ENCODE measurements at regions not wholly inside any gene's neighbourhood (a gene's known extent, or its start where the extent isn't known, plus 50 kb on each side); places are given as distances from the start of the nearest gene placed in this dataset.

DNA sequence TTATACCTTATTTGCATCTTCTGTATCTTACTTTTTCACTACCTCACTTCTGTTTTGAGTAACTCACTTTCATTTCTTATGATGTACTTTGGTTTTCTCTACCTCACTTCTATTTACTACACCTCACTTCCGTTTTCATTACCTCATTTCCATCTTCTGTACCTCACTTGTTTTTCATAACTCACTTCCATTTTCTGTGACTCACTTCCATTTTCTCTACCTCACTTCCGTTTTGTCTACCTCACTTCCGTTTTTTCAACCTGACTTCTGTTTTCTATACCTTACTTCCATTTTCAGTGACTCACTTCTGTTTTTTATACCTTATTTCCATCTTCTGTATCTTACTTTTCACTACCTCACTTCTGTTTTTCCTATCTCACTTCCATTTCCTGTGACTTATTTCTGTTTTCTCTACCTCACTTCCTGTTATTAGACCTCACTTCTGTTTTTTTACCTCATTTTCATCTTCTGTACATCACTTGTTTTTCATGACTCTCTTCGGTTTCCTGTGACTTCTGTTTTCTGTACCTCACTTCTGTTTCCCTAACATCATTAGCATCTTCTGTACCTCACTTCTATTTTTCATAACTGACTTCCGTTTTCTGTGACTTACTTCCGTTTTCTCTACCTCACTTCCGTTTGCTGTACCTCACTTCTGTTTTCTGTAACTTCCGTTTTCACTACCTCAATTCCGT lies 493.1 kb upstream of the AKR1E2 start:
- peaks cover 5% of the 10 kb centered on the region for H3K27me3 Mint-ChIP-seq (ENCODE audit: low read depth)
- no peak overlapping the region for H3K27ac Mint-ChIP-seq
- no peaks in the 10 kb centered on the region for H3K4me1 Mint-ChIP-seq (ENCODE audit: low read depth)
- no peaks in the 10 kb centered on the region for H3K9me3 Mint-ChIP-seq
- no peak for DNase-seq (ENCODE audit: low spot score)
- no peaks in the 10 kb centered on the region for H3K36me3 Mint-ChIP-seq (ENCODE audit: low read depth)
- no peak overlapping the region for H3K4me3 Mint-ChIP-seq

DNA sequence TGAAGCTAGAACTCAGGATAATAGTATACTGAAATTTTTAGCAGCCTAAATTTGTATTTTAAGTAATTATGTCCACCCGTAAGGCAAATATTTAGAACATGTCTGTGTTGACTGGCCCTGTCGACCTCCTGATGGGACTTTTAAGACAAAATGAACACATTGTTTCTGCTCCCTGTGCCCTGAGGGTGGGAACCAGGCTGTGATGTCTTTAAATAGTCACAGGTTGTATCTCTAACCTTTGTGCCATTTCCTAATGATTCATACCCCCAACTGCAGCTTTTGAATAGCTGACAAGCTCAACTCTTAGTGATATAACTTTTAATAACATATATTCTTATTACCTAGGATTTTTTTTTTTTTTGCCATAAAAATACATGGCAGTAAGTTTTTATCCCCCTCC lies 494.9 kb upstream of the AKR1E2 start:
- Mint-ChIP-seq H3K9me3 (no peaks in the 10 kb centered on the region), H3K4me1 (ENCODE audit: low read depth) (no peaks in the 10 kb centered on the region), H3K27me3 (ENCODE audit: low read depth) (no peaks in the 10 kb centered on the region), H3K36me3 (ENCODE audit: low read depth) (no peaks in the 10 kb centered on the region), H3K27ac (no peak overlapping the region), H3K4me3 (no peak overlapping the region)
- DNase-seq (ENCODE audit: low spot score), result no peak

DNA sequence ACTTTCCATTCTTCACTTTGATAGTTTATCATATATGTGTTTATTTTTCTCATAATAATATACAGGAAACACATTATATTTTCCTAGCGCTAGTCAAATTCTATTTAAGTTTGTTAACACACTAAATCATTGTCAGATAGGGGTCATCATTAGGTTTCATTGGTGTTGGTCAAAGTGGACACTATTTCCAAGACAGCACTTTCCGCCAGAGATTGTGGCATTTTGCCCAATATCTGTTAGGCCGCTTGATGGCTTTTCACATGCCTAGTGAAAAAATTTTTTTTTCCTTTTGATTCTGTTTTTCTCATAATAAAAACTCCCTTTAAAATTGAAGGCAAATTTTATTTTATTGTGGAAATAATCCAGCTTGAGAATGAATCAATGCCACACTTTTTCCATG lies 495.4 kb upstream of the AKR1E2 start:
- Mint-ChIP-seq H3K9me3 (no peaks in the 10 kb centered on the region), H3K27me3 (ENCODE audit: low read depth) (no peaks in the 10 kb centered on the region), H3K27ac (no peak overlapping the region), H3K36me3 (ENCODE audit: low read depth) (no peaks in the 10 kb centered on the region), H3K4me1 (ENCODE audit: low read depth) (no peaks in the 10 kb centered on the region), H3K4me3 (no peak overlapping the region)
- DNase-seq (ENCODE audit: low spot score), result no peak

DNA sequence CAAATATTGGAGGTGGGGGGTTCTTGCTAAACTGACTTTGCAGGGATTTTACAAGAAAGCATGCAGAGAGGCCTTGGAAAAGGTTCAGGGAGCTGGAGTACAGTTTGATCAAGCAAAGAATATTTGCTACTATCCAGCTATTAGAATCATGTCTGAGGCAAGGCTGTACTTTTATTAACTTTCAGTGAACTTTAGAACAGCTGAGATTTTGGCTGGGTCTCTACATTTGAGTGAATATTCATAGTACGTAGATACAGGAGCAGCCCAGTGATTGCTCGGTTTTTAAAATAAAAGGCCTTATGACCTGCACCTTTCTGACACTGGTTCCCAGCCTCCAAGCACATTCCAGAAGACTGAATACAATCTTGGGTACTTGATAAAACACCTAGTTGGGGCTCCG lies 496.8 kb upstream of the AKR1E2 start:
- peaks cover 7% of the 10 kb centered on the region for H3K27me3 Mint-ChIP-seq (ENCODE audit: low read depth)
- DNase-seq (ENCODE audit: low spot score), result no peak
- H3K27ac Mint-ChIP-seq, result no peak overlapping the region
- no peaks in the 10 kb centered on the region for H3K9me3 Mint-ChIP-seq
- H3K36me3 Mint-ChIP-seq (ENCODE audit: low read depth), result no peaks in the 10 kb centered on the region
- no peak overlapping the region for H3K4me3 Mint-ChIP-seq
- no peaks in the 10 kb centered on the region for H3K4me1 Mint-ChIP-seq (ENCODE audit: low read depth)

DNA sequence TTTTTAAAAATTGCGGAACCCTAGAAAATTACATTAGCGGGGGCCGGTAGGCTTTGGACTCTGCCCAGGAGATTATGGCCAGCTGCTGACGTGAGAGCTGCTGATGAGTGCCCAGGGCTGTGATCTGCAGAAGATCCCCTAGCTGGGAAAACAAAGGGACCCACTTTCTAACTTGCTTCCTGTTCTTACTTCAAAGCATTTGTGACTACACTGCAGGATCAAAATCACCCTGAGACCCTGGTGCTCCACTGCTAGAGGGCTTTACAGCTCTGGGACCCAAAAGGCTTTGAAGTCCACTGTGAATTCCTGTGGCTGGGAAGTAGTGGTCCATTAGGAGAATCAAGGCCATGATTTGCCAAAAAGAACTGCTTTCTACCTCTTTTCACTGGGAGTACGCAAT lies 499.4 kb upstream of the AKR1E2 start:
- Mint-ChIP-seq H3K36me3 (ENCODE audit: low read depth) (no peaks in the 10 kb centered on the region), H3K4me1 (ENCODE audit: low read depth) (no peaks in the 10 kb centered on the region), H3K4me3 (no peak overlapping the region), H3K27ac (no peak overlapping the region), H3K9me3 (no peaks in the 10 kb centered on the region), H3K27me3 (ENCODE audit: low read depth) (peaks cover 11% of the 10 kb centered on the region)
- no peak for DNase-seq (ENCODE audit: low spot score)

DNA sequence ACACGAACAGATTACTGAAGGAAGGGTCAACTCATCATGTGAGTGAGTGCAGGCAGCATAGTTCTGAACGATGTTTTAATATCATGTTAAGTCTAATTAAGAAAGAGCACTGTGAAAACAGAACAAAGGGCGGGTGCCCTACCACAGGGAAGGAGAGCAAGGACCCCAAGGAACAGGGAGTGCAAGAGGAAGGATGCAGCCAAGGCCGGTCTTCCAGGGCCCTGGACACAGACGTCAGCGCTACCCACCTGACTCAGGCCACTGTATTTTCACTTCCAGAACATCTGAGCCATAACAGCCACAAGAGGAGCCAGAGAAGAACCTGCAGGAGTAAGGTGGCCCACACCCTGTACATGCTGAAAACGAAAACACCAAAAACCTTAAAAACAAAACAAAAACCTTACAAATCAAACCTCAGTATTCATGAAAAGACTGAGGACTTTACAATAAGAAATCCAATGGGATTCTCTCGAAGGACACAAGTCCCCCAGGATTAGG lies 506.1 kb upstream of the AKR1E2 start:
- no peak overlapping the region for H3K27ac Mint-ChIP-seq
- H3K4me3 Mint-ChIP-seq, result no peak overlapping the region
- DNase-seq (ENCODE audit: low spot score), result no peak
- H3K9me3 Mint-ChIP-seq, result no peaks in the 10 kb centered on the region
- H3K27me3 Mint-ChIP-seq (ENCODE audit: low read depth), result peaks cover 18% of the 10 kb centered on the region
- no peaks in the 10 kb centered on the region for H3K36me3 Mint-ChIP-seq (ENCODE audit: low read depth)
- H3K4me1 Mint-ChIP-seq (ENCODE audit: low read depth), result no peaks in the 10 kb centered on the region

DNA sequence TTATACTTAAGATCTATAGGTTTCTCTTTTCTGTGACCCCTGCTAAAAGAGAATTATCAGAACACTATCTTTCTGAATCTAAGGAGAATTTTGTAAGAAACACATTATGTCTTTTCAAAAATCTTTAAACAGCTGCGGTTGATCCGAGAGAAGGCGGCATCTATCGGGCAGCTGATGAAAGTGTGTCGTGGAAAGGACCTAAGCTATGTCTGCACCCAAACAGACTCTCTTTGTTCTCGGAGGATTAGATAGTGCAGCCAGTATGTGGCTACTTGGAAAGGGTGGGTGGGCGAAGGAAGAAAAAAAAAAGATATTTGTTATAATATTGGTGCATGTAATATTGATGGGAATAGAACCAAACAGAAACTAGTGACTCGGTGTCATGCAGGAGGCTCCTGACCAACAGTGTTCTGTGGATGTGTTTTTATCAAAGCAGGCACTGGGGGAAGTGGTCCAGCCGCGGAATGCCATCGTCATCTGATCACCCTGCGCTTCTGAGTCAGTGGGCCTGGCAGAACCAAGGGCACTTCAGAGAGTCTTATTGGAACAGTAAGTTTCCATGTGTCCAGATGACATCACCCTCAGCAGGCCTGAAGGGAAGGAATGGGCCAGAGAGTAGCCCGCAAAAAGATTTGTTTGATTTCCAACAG lies 509.7 kb upstream of the AKR1E2 start:
- no peak overlapping the region for H3K27ac Mint-ChIP-seq
- H3K27me3 Mint-ChIP-seq (ENCODE audit: low read depth), result peaks cover 12% of the 10 kb centered on the region
- DNase-seq (ENCODE audit: low spot score), result no peak
- no peaks in the 10 kb centered on the region for H3K9me3 Mint-ChIP-seq
- no peaks in the 10 kb centered on the region for H3K4me1 Mint-ChIP-seq (ENCODE audit: low read depth)
- no peaks in the 10 kb centered on the region for H3K36me3 Mint-ChIP-seq (ENCODE audit: low read depth)
- no peak overlapping the region for H3K4me3 Mint-ChIP-seq

DNA sequence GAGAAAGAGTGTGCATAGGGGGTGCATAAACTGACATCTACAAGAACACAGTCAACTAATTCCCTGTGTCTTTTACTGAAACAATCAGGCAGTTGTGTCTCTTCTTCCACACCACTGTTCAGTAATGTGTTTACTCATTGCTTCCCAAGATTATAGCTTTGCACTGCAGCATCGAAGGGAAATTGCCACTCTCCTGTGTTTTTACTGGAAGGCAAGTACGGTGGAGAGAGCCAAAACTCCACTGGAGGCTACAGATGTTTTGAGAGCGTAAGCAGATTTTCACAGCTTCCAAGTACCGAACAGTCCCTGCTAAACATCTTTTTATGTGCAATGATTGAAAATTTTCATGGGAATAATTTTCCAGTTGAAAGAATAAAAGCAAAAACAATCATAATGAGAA lies 510.5 kb upstream of the AKR1E2 start:
- Mint-ChIP-seq H3K36me3 (ENCODE audit: low read depth) (no peaks in the 10 kb centered on the region), H3K4me3 (no peak overlapping the region), H3K27ac (no peak overlapping the region), H3K27me3 (ENCODE audit: low read depth) (peaks cover 6% of the 10 kb centered on the region), H3K4me1 (ENCODE audit: low read depth) (no peaks in the 10 kb centered on the region), H3K9me3 (no peaks in the 10 kb centered on the region)
- no peak for DNase-seq (ENCODE audit: low spot score)

DNA sequence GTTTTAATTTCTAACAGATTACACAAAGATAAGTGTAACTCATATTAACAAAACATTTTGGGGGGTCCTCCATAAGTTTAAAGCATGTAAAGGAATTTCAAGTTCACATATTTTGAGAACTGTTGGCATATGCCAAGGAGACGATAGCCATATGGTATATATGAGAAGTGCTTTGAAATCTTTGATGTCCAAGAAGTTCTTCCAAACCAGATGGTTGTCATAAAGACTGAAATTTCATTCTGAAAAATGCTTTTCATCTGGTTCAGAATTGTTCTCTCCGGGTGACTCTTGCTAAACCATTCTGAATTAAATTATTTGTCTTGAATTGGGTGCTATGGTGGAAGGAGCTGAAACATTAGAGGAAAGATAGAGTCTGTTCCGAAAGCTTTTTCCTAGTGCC lies 513.0 kb upstream of the AKR1E2 start:
- no peaks in the 10 kb centered on the region for H3K9me3 Mint-ChIP-seq
- peaks cover 5% of the 10 kb centered on the region for H3K27me3 Mint-ChIP-seq (ENCODE audit: low read depth)
- no peaks in the 10 kb centered on the region for H3K4me1 Mint-ChIP-seq (ENCODE audit: low read depth)
- no peak for DNase-seq (ENCODE audit: low spot score)
- no peak overlapping the region for H3K4me3 Mint-ChIP-seq
- H3K36me3 Mint-ChIP-seq (ENCODE audit: low read depth), result no peaks in the 10 kb centered on the region
- H3K27ac Mint-ChIP-seq, result no peak overlapping the region

DNA sequence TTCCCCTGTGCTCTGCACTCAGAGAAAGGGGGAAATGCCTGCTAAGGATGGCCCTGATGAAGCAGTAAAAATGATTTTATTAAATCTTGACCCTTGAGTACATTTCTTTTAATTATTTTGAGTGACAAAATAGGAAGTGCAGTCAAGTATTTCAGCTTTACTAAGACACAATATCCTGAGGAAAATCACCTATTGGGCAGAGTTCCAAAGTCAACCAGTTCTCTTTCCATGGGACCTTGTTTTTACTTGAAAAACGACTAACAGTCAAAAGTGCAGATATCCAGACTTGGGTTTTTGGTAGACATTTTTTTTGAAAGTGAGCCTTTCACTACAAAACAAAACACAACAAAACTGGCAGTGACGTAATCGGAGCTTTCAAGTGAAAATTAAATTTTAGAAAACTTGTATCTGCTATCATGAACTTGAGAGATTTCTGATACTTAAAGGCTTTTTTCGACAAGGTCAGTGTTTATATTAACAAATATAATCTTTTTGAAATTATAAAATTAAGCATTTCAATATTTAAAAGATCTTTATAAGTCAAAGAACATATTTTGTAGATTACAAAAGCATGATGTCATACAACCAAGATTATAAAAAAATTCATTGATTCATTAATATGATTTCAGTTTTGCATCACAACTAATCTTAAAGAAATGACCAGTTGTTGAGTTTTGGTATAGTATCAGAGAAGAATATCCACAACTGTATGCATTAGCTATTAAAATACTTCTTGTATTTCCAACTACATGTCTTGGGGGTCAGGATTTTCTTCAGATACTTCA lies 513.8 kb upstream of the AKR1E2 start:
- Mint-ChIP-seq H3K9me3 (no peaks in the 10 kb centered on the region), H3K36me3 (ENCODE audit: low read depth) (no peaks in the 10 kb centered on the region), H3K4me3 (no peak overlapping the region), H3K27me3 (ENCODE audit: low read depth) (peaks cover 5% of the 10 kb centered on the region), H3K4me1 (ENCODE audit: low read depth) (no peaks in the 10 kb centered on the region), H3K27ac (no peak overlapping the region)
- no peak for DNase-seq (ENCODE audit: low spot score)

DNA sequence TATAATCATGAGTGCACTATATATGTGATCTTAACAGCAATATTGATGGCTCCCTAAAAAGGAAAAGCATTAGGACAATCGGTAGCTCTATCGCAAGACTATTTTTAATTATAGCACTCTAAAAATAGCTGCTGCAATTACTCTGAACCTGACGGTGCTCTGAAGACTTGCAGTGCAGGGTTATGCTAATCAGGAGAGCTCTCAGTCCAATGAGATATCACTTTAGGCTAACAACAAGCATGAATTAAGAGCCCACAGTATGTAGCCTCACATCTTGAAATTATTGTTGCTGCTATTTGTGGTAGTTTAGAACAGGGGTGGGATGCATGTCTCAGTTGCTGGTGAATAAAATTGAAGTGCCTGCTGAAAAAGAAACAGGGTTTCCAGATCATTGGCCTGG lies 515.8 kb upstream of the AKR1E2 start:
- peaks cover 7% of the 10 kb centered on the region for H3K27me3 Mint-ChIP-seq (ENCODE audit: low read depth)
- no peaks in the 10 kb centered on the region for H3K4me1 Mint-ChIP-seq (ENCODE audit: low read depth)
- DNase-seq (ENCODE audit: low spot score), result no peak
- no peaks in the 10 kb centered on the region for H3K36me3 Mint-ChIP-seq (ENCODE audit: low read depth)
- H3K27ac Mint-ChIP-seq, result no peak overlapping the region
- no peak overlapping the region for H3K4me3 Mint-ChIP-seq
- no peaks in the 10 kb centered on the region for H3K9me3 Mint-ChIP-seq

DNA sequence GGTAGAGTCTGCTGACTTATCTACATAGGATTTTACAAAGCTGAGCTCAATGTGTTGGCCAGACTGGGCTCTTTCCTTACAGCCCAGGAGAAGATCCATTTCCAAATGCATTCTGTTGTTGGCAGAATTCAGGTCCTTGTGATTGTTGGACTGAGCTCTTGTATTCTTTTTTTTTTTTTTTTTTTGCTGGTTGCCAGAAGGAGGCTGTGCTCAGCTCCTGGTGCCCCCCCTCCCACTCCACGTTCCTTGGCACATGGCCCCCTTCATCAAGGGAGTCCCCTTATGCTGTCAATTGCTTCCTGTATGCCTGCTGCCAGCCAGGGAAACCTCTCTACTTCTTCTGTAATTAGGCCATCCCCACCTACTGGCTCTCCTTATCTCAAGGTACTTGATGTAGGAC lies 518.1 kb upstream of the AKR1E2 start:
- Mint-ChIP-seq H3K4me3 (no peak overlapping the region), H3K4me1 (ENCODE audit: low read depth) (no peaks in the 10 kb centered on the region), H3K27ac (no peak overlapping the region), H3K9me3 (no peaks in the 10 kb centered on the region), H3K36me3 (ENCODE audit: low read depth) (no peaks in the 10 kb centered on the region), H3K27me3 (ENCODE audit: low read depth) (peaks cover 19% of the 10 kb centered on the region)
- DNase-seq (ENCODE audit: low spot score), result no peak

DNA sequence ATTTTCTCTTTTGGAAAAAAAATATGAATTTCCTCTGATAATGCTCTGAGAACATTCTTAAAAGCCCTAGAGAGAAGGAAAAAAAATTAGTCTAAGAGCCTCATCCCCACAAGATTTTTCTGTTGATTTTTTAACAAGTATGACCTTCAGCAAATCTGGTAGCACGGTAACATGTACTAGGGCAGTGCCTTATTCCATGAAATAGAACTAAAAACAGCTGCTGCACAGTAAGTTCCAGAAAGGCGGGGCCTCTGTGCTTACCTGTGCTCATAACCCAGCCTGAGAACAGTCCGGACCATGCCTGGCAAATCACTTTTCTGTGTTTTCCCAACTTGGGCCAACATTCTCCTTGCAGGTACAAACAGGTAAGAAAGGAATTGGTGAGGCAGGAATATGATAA lies 519.1 kb upstream of the AKR1E2 start:
- H3K4me3 Mint-ChIP-seq, result no peak overlapping the region
- H3K27ac Mint-ChIP-seq, result no peak overlapping the region
- H3K4me1 Mint-ChIP-seq (ENCODE audit: low read depth), result no peaks in the 10 kb centered on the region
- H3K9me3 Mint-ChIP-seq, result no peaks in the 10 kb centered on the region
- H3K27me3 Mint-ChIP-seq (ENCODE audit: low read depth), result peaks cover 19% of the 10 kb centered on the region
- no peak for DNase-seq (ENCODE audit: low spot score)
- H3K36me3 Mint-ChIP-seq (ENCODE audit: low read depth), result no peaks in the 10 kb centered on the region

DNA sequence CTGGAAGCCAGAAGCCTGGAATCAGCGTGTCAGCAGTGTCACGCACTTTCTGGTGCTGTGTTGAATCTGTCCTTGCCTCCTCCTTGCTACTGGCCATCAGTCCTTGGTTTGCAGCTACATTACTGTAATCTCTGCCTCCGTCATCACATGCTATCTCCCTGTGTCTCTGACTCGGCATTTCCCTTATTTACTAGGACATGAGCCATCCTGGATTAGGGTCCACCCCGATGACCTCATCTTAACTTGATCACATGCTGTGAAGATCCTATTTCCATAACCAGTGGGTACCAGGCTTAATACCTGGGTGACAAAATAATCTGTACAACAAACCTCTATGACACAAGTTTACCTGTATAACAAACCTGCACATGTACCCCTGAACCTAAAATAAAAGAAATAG lies 518.0 kb upstream of the KLF6 start:
- peaks cover 23% of the 10 kb centered on the region for H3K27me3 Mint-ChIP-seq (ENCODE audit: low read depth)
- no peaks in the 10 kb centered on the region for H3K4me1 Mint-ChIP-seq (ENCODE audit: low read depth)
- no peak overlapping the region for H3K27ac Mint-ChIP-seq
- H3K4me3 Mint-ChIP-seq, result no peak overlapping the region
- DNase-seq (ENCODE audit: low spot score), result no peak
- H3K36me3 Mint-ChIP-seq (ENCODE audit: low read depth), result no peaks in the 10 kb centered on the region
- H3K9me3 Mint-ChIP-seq, result no peaks in the 10 kb centered on the region
